ENCODE measurements at regions not wholly inside any gene's neighbourhood (a gene's known extent, or its start where the extent isn't known, plus 50 kb on each side); places are given as distances from the start of the nearest gene placed in this dataset.

- Mint-ChIP-seq H3K27me3 (ENCODE audit: low read depth) (no peaks in the 10 kb centered on the region), H3K36me3 (no peaks in the 10 kb centered on the region), H3K4me1 (no peaks in the 10 kb centered on the region), H3K27ac (no peak overlapping the region), H3K9me3 (no peaks in the 10 kb centered on the region), H3K4me3 (no peak overlapping the region)
- ATAC-seq (no peak), DNase-seq (ENCODE audit: low spot score) (no peak)
- CTCF ChIA-PET, result interaction anchor here (0.6 to 1.0 kb wide), 2 partner anchors 222 to 493 kb away, joined by 3 to 7 read pairs; no protein-coding TSS in a partner anchor
- POLR2A ChIA-PET, result no interaction called here
- TF ChIP-seq NR1H2 (CRISPR knock-in tag; IDR thresholded peaks at IDR 0.05) (no peak), JAZF1 (CRISPR knock-in tag; IDR thresholded peaks at IDR 0.05) (no peak), TEAD1 (CRISPR knock-in tag; IDR thresholded peaks at IDR 0.05) (no peak)
Measured at GRCh38 chr12:42704810-42705401, 115.4 kb upstream of the PRICKLE1 start.

DNA sequence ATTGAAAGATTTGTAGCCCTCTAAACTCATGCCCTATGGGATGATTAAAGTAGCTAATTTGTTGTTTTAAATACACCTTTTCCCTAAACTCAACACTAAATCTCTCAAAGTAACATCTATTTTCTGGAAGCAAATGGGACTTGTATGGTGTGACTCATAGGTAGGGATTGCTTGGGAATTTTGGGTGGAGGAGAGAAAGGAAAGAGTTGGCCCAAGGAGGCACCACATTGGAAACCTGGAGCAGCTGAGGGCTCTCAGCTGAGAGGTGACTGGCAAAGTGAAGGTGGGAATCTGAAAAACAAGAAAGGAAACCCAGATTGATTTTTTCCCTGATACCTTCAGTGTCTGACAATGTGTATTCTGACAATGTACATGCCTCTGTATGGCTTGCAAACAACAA, 114.8 kb upstream of the PRICKLE1 start:
- no peak for DNase-seq (ENCODE audit: low spot score)
- Mint-ChIP-seq H3K4me3 (no peak overlapping the region), H3K4me1 (no peaks in the 10 kb centered on the region), H3K36me3 (no peaks in the 10 kb centered on the region), H3K27me3 (ENCODE audit: low read depth) (no peaks in the 10 kb centered on the region), H3K9me3 (no peaks in the 10 kb centered on the region), H3K27ac (no peak overlapping the region)
- POLR2A ChIA-PET, result no interaction called here
- CTCF ChIA-PET, result interaction anchor here (0.6 to 1.0 kb wide), 2 partner anchors 221 to 493 kb away, joined by 3 to 7 read pairs; no protein-coding TSS in a partner anchor
- no peak for ATAC-seq
- TF ChIP-seq, protein P1, sequence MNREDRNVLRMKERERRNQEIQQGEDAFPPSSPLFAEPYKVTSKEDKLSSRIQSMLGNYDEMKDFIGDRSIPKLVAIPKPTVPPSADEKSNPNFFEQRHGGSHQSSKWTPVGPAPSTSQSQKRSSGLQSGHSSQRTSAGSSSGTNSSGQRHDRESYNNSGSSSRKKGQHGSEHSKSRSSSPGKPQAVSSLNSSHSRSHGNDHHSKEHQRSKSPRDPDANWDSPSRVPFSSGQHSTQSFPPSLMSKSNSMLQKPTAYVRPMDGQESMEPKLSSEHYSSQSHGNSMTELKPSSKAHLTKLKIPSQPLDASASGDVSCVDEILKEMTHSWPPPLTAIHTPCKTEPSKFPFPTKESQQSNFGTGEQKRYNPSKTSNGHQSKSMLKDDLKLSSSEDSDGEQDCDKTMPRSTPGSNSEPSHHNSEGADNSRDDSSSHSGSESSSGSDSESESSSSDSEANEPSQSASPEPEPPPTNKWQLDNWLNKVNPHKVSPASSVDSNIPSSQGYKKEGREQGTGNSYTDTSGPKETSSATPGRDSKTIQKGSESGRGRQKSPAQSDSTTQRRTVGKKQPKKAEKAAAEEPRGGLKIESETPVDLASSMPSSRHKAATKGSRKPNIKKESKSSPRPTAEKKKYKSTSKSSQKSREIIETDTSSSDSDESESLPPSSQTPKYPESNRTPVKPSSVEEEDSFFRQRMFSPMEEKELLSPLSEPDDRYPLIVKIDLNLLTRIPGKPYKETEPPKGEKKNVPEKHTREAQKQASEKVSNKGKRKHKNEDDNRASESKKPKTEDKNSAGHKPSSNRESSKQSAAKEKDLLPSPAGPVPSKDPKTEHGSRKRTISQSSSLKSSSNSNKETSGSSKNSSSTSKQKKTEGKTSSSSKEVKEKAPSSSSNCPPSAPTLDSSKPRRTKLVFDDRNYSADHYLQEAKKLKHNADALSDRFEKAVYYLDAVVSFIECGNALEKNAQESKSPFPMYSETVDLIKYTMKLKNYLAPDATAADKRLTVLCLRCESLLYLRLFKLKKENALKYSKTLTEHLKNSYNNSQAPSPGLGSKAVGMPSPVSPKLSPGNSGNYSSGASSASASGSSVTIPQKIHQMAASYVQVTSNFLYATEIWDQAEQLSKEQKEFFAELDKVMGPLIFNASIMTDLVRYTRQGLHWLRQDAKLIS (CRISPR knock-in tag; IDR thresholded peaks at IDR 0.05; ENCODE audit: borderline replicate concordance), result no peak
- TF ChIP-seq, protein P2, sequence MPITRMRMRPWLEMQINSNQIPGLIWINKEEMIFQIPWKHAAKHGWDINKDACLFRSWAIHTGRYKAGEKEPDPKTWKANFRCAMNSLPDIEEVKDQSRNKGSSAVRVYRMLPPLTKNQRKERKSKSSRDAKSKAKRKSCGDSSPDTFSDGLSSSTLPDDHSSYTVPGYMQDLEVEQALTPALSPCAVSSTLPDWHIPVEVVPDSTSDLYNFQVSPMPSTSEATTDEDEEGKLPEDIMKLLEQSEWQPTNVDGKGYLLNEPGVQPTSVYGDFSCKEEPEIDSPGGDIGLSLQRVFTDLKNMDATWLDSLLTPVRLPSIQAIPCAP (CRISPR knock-in tag; IDR thresholded peaks at IDR 0.05), result no peak
- no peak for TF ChIP-seq PRRX2 (CRISPR knock-in tag; IDR thresholded peaks at IDR 0.05)

- DNase-seq (ENCODE audit: low spot score) (no peak), ATAC-seq (no peak)
- Mint-ChIP-seq H3K27me3 (ENCODE audit: low read depth) (no peaks in the 10 kb centered on the region), H3K4me3 (no peak overlapping the region), H3K9me3 (no peaks in the 10 kb centered on the region), H3K27ac (no peak overlapping the region), H3K36me3 (no peaks in the 10 kb centered on the region; the same call in 1 of the 2 replicates), H3K4me1 (peaks cover 14% of the 10 kb centered on the region)
- ChIA-PET POLR2A (no interaction called here), CTCF (no interaction called here)
- TF ChIP-seq ZNF396 (CRISPR knock-in tag; IDR thresholded peaks at IDR 0.05; ENCODE audit: borderline replicate concordance) (no peak), JAZF1 (CRISPR knock-in tag; IDR thresholded peaks at IDR 0.05) (no peak), CREB1 (CRISPR knock-in tag; IDR thresholded peaks at IDR 0.05) (no peak), ZNF425 (CRISPR knock-in tag; conservative IDR thresholded peaks at IDR 0.05) (no peak), NFE2L1 (CRISPR knock-in tag; IDR thresholded peaks at IDR 0.05) (no peak), ZNF671 (CRISPR knock-in tag; IDR thresholded peaks at IDR 0.05) (no peak), ATF6 (CRISPR knock-in tag; IDR thresholded peaks at IDR 0.05) (no peak), GABPB1 (CRISPR knock-in tag; IDR thresholded peaks at IDR 0.05) (no peak)
- TF ChIP-seq, protein P3, sequence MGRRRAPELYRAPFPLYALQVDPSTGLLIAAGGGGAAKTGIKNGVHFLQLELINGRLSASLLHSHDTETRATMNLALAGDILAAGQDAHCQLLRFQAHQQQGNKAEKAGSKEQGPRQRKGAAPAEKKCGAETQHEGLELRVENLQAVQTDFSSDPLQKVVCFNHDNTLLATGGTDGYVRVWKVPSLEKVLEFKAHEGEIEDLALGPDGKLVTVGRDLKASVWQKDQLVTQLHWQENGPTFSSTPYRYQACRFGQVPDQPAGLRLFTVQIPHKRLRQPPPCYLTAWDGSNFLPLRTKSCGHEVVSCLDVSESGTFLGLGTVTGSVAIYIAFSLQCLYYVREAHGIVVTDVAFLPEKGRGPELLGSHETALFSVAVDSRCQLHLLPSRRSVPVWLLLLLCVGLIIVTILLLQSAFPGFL (CRISPR knock-in tag; IDR thresholded peaks at IDR 0.05; ENCODE audit: borderline replicate concordance), result no peak
- TF ChIP-seq, protein P4, sequence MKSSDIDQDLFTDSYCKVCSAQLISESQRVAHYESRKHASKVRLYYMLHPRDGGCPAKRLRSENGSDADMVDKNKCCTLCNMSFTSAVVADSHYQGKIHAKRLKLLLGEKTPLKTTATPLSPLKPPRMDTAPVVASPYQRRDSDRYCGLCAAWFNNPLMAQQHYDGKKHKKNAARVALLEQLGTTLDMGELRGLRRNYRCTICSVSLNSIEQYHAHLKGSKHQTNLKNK (CRISPR knock-in tag; IDR thresholded peaks at IDR 0.05), result no peak
Measured at GRCh38 chr12:42701084-42701483, 111.5 kb upstream of the PRICKLE1 start.

Measured in WTC11 (cell line).